H1 (cell line): ENCODE measurements at regions not wholly inside any gene's neighbourhood (a gene's known extent, or its start where the extent isn't known, plus 50 kb on each side); places are given as distances from the start of the nearest gene placed in this dataset.

Source experiments
- ASH2L ChIP-seq: fragments of 200-600, 300-600 bp; sonication (generic); IDR thresholded peaks from one replicate; pipeline ENCODE4 v1.7.1; 2017; ENCODE audit warnings: low read length
- CHD1 ChIP-seq: IDR thresholded peaks from 2 replicates; pipeline ENCODE4 v1.6.1; 2012; ENCODE audit warnings: low read depth, low read length, improper control_type of control experiment
- CREB1 ChIP-seq: IDR thresholded peaks from 2 replicates; pipeline ENCODE4 v1.6.1; 2012; ENCODE audit warnings: inconsistent platforms
- EZH2 ChIP-seq: fragments of 200-600 bp; sonication (generic); IDR thresholded peaks from 2 replicates; pipeline ENCODE4 v1.7.1; 2012; ENCODE audit warnings: low read depth, mild to moderate bottlenecking, moderate library complexity, low read length, inconsistent platforms; ENCODE audit not compliant: severe bottlenecking
- FOSL1 ChIP-seq: IDR thresholded peaks from 2 replicates; pipeline ENCODE4 v1.6.1; 2011; ENCODE audit warnings: mild to moderate bottlenecking, low read depth, low read length, moderate library complexity; ENCODE audit not compliant: insufficient read depth
- NRF1 ChIP-seq: IDR thresholded peaks from 2 replicates; pipeline ENCODE4 v1.6.1; 2011; ENCODE audit warnings: mild to moderate bottlenecking, low read depth, low read length, improper control_type of control experiment
- PHF8 ChIP-seq: fragments of 200-600 bp; sonication (generic); conservative IDR thresholded peaks from 2 replicates; pipeline ENCODE4 v1.7.1; 2012; ENCODE audit warnings: low read depth, mild to moderate bottlenecking, inconsistent platforms, low read length, moderate library complexity
- POU5F1 ChIP-seq: IDR thresholded peaks from 2 replicates; pipeline ENCODE4 v1.6.1; 2011; ENCODE audit warnings: low read depth, mild to moderate bottlenecking, low read length, moderate library complexity
- RBBP5 ChIP-seq: IDR thresholded peaks from 2 replicates; pipeline ENCODE4 v1.7.1; 2012; ENCODE audit warnings: low read depth, mild to moderate bottlenecking, inconsistent platforms, low read length, moderate library complexity, borderline replicate concordance
- RXRA ChIP-seq: IDR thresholded peaks from 2 replicates; pipeline ENCODE4 v1.6.1; 2011; ENCODE audit warnings: low read depth, mild to moderate bottlenecking, low read length, moderate library complexity; ENCODE audit not compliant: insufficient read depth
- USF2 ChIP-seq: IDR thresholded peaks from 2 replicates; pipeline ENCODE4 v1.6.1; 2011; ENCODE audit warnings: low read length, improper control_type of control experiment
- ZNF274 ChIP-seq: IDR thresholded peaks from 2 replicates; pipeline ENCODE4 v1.7.0; 2012; ENCODE audit warnings: low read length, borderline replicate concordance; ENCODE audit errors: extremely low read depth

GRCh38 chr3:176046703-176047102, 1150.6 kb downstream of the TBL1XR1 start (continued):
- TF ChIP-seq RBBP5, result no peak
- TF ChIP-seq ASH2L, result no peak
- TF ChIP-seq POU5F1, result no peak
- no peak for TF ChIP-seq ZNF274
- no peak for TF ChIP-seq CHD1
- TF ChIP-seq PHF8, result no peak
- TF ChIP-seq USF2, result no peak
- TF ChIP-seq CREB1, result no peak
- TF ChIP-seq RXRA, result no peak
- no peak for TF ChIP-seq NRF1
- no peak for TF ChIP-seq FOSL1
- TF ChIP-seq EZH2, result no peak
